Glutamatergic neuron (in vitro differentiated cells): ENCODE measurements at regions not wholly inside any gene's neighbourhood (a gene's known extent, or its start where the extent isn't known, plus 50 kb on each side); places are given as distances from the start of the nearest gene placed in this dataset.
A peak's percentile ranks its signal among the peaks of the same experiment; 100 is the strongest.

Source experiments
- DNase-seq: peaks from one replicate; pipeline ENCODE4 v3.0.0; 2022
- H3K27ac Mint-ChIP-seq: one replicate; pipeline ENCODE4 v1.8.0; 2020; ENCODE audit warnings: mild to moderate bottlenecking, mixed read lengths, inconsistent platforms; ENCODE audit not compliant: unreplicated experiment
- H3K27me3 Mint-ChIP-seq: one replicate; pipeline ENCODE4 v1.8.0; 2020; ENCODE audit warnings: mild to moderate bottlenecking, moderate library complexity, mixed read lengths, inconsistent platforms; ENCODE audit not compliant: unreplicated experiment
- H3K36me3 Mint-ChIP-seq: one replicate; pipeline ENCODE4 v1.8.0; 2020; ENCODE audit warnings: mild to moderate bottlenecking, mixed read lengths, inconsistent platforms; ENCODE audit not compliant: unreplicated experiment
- H3K4me1 Mint-ChIP-seq: one replicate; pipeline ENCODE4 v1.8.0; 2020; ENCODE audit warnings: mild to moderate bottlenecking, low read depth, mixed read lengths, inconsistent platforms; ENCODE audit not compliant: unreplicated experiment
- H3K4me3 Mint-ChIP-seq: one replicate; pipeline ENCODE4 v1.8.0; 2020; ENCODE audit warnings: mild to moderate bottlenecking, mixed read lengths, inconsistent platforms; ENCODE audit not compliant: unreplicated experiment
- H3K9me3 Mint-ChIP-seq: one replicate; pipeline ENCODE4 v1.8.0; 2020; ENCODE audit warnings: mild to moderate bottlenecking, moderate library complexity, mixed read lengths, inconsistent platforms; ENCODE audit not compliant: unreplicated experiment
- TF ChIP-seq, protein P1 (sequence below): fragments of 200-600 bp; sonication (generic); IDR thresholded peaks from one replicate; pipeline ENCODE4 v1.5.0; 2021; ENCODE audit not compliant: partially characterized antibody, unreplicated experiment

DNA sequence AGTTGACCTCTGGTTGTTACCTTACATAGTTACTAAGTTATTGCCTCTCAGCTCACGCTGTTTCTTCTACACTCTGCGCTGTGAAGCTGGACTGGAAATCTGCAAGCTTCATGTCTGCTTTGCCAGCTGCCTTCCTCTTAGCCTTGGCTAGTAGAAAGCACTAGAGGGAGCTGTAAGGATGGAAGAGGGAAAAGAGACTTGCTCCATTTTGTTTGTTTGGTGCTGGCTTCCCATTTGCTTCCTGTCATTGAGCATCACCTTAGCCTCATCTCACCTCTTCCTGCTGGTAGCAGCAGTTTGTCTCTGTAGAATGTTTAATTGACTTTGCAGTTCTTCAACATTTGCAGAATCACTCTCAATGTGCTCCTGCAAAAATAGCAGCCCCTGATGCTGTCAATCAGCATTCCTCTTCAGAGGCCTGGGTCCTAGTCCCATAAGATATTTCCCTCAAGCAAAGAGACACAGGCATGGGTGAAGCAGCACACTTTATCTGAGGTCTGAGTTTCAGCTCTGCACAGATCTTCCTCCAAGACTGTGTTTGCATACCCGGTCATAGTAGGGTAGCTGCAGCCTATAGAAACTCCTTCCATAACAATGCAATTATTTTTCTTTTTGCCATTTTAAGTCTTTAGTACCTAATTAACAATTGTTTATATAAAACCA is 302.2 kb upstream of the EPHA7 start:
- TF ChIP-seq, protein P1, sequence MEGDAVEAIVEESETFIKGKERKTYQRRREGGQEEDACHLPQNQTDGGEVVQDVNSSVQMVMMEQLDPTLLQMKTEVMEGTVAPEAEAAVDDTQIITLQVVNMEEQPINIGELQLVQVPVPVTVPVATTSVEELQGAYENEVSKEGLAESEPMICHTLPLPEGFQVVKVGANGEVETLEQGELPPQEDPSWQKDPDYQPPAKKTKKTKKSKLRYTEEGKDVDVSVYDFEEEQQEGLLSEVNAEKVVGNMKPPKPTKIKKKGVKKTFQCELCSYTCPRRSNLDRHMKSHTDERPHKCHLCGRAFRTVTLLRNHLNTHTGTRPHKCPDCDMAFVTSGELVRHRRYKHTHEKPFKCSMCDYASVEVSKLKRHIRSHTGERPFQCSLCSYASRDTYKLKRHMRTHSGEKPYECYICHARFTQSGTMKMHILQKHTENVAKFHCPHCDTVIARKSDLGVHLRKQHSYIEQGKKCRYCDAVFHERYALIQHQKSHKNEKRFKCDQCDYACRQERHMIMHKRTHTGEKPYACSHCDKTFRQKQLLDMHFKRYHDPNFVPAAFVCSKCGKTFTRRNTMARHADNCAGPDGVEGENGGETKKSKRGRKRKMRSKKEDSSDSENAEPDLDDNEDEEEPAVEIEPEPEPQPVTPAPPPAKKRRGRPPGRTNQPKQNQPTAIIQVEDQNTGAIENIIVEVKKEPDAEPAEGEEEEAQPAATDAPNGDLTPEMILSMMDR, result peak; percentile 40
- Mint-ChIP-seq H3K4me1 (no peaks in the 10 kb centered on the region), H3K27ac (no peak overlapping the region), H3K27me3 (no peaks in the 10 kb centered on the region), H3K4me3 (no peak overlapping the region), H3K36me3 (peaks cover 4% of the 10 kb centered on the region), H3K9me3 (no peaks in the 10 kb centered on the region)
- peak; percentile 19 for DNase-seq

DNA sequence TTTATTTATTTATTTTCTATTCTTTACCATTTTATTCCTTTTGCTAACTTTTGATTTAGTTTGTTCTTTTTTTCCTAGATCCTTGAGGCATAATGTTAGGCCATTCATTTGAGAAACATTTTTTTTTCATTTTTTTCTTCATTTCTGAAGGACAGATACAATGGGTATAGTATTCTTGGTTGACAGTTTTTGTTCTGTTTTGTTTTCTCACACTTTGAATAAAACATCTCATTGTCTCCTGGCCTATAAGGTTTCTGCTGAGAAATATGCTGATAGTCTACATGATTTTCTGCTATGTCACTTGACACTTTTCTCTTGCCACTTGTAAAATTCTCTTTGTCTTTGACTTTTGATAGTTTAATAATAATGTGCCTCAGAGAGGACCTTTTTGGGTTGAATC is 294.6 kb upstream of the EPHA7 start:
- Mint-ChIP-seq H3K9me3 (peaks cover 10% of the 10 kb centered on the region), H3K27me3 (no peaks in the 10 kb centered on the region)

DNA sequence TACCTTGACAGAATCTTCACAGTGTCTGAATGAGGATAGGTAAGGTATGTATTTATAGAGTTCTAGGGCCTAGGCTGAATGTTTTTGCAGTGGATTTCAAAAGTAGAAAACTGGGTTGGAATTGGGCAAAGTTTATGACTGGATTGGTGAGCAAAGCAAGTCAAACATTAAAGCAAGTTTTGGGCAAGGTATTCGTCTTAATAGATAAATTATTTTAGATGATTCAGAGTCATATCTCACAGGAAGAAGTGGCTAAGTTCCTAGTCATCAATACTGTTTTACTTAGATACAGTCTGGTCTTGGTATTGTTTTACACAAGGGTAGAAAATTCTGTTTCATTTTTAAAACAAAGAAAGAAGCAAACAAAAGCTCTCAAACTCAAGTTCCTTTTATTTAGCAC is 284.1 kb upstream of the EPHA7 start:
- no peak overlapping the region for H3K27ac Mint-ChIP-seq
- peaks cover 4% of the 10 kb centered on the region for H3K9me3 Mint-ChIP-seq
- no peaks in the 10 kb centered on the region for H3K4me1 Mint-ChIP-seq
- H3K36me3 Mint-ChIP-seq, result peaks cover 14% of the 10 kb centered on the region
- TF ChIP-seq, protein P1, result no peak
- H3K27me3 Mint-ChIP-seq, result no peaks in the 10 kb centered on the region
- DNase-seq, result no peak
- no peak overlapping the region for H3K4me3 Mint-ChIP-seq

More for the DNA sequence above, 294.6 kb upstream of the EPHA7 start:
- TF ChIP-seq, protein P1, result no peak
- no peak for DNase-seq
- Mint-ChIP-seq H3K4me1 (no peaks in the 10 kb centered on the region), H3K27ac (no peak overlapping the region), H3K4me3 (no peak overlapping the region), H3K36me3 (peaks cover 13% of the 10 kb centered on the region)

DNA sequence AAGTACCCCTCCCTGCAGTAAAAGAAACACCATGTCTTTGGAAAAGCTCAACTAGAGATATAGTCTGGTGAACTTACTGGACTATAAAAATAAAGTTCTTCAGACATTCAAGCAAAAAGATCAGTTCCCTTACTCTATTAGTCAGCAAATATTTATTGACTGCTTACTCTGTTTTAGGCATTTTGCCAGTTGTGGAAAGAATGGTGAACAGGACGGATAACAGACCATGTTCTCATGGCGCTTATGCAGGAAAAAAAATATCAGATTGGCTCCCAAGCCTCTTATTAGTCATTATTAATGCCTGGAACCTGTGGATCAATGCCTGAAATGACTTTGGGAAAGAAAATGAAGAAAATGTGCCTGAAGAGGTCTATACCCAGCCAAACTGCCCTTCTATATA is 282.2 kb upstream of the EPHA7 start:
- TF ChIP-seq, protein P1, result no peak
- no peak for DNase-seq
- no peaks in the 10 kb centered on the region for H3K27me3 Mint-ChIP-seq

DNA sequence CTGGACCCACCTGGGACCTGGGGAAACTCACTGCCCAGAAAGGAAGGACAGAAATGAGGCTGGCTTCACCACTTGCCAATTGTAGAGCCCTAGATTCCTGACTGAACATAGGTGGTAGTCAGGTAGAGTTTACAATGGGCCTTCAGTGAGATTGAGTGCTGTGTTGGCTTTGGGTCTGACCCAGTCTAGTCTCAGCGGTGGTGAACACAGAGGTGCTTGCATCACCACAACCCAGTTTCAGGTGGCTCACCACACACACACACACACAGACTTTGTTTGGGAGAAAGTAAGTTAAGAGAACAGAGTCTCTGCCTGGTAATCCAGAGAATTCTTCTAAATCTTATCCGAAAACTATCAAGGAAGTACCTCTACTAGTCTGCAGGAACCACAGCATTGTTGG is 266.1 kb upstream of the EPHA7 start:
- no peak for DNase-seq
- no peaks in the 10 kb centered on the region for H3K9me3 Mint-ChIP-seq
- H3K36me3 Mint-ChIP-seq, result no peaks in the 10 kb centered on the region
- TF ChIP-seq, protein P1, result no peak
- H3K4me3 Mint-ChIP-seq, result no peak overlapping the region
- H3K4me1 Mint-ChIP-seq, result no peaks in the 10 kb centered on the region
- H3K27me3 Mint-ChIP-seq, result no peaks in the 10 kb centered on the region
- no peak overlapping the region for H3K27ac Mint-ChIP-seq

More for the DNA sequence above, 282.2 kb upstream of the EPHA7 start:
- H3K27ac Mint-ChIP-seq, result no peak overlapping the region
- H3K4me1 Mint-ChIP-seq, result no peaks in the 10 kb centered on the region
- H3K36me3 Mint-ChIP-seq, result peaks cover 2% of the 10 kb centered on the region
- no peak overlapping the region for H3K4me3 Mint-ChIP-seq
- H3K9me3 Mint-ChIP-seq, result no peaks in the 10 kb centered on the region
